ENCODE measurements at regions not wholly inside any gene's neighbourhood (a gene's known extent, or its start where the extent isn't known, plus 50 kb on each side); places are given as distances from the start of the nearest gene placed in this dataset.

DNA sequence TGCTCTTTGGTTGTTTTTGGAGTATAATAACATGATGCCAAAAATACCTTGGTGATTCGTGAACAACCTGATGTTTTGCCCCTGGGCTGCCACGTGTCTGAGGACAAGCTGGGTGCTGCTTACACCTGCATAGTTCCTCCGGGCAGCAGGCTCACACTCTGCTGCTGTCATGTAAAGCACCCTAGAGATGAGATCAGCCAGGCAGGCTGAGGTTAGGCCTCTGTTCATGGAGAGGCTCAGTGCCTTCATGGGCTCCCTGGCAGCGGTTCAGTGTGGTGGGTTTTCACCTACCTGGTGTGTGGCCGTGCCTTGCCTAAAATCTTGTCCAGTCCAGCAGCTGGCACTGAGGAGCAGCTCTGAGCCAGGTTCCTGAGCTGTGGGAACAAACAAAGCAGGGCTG, 60.1 kb upstream of the TAGAP start:
- Histone ChIP-seq H3K9ac (no peak overlapping the region), H3K9me3 (ENCODE audit: low read depth) (no peaks in the 10 kb centered on the region), H2AFZ (replicated peaks) (no peak overlapping the region), H3K36me3 (no peaks in the 10 kb centered on the region), H3K4me2 (no peak overlapping the region), H3K4me1 (peaks cover 5% of the 10 kb centered on the region), H4K20me1 (ENCODE audit: low read depth) (no peaks in the 10 kb centered on the region), H3K79me2 (ENCODE audit: low read depth) (no peaks in the 10 kb centered on the region), H3F3A (ENCODE audit: low read depth) (no peaks in the 10 kb centered on the region), H3K27me3 (no peaks in the 10 kb centered on the region), H3K4me3 (no peak overlapping the region), H3K27ac (no peak overlapping the region)
- no peak for DNase-seq (ENCODE audit: low spot score)
- peaks cover 28% of the 10 kb centered on the region for H3K4me1 Mint-ChIP-seq
- TF ChIP-seq EZH2 (IDR thresholded peaks at IDR 0.05) (no peak), EZH2phosphoT487 (IDR thresholded peaks at IDR 0.05) (no peak)
- TF ChIP-seq, protein P1, sequence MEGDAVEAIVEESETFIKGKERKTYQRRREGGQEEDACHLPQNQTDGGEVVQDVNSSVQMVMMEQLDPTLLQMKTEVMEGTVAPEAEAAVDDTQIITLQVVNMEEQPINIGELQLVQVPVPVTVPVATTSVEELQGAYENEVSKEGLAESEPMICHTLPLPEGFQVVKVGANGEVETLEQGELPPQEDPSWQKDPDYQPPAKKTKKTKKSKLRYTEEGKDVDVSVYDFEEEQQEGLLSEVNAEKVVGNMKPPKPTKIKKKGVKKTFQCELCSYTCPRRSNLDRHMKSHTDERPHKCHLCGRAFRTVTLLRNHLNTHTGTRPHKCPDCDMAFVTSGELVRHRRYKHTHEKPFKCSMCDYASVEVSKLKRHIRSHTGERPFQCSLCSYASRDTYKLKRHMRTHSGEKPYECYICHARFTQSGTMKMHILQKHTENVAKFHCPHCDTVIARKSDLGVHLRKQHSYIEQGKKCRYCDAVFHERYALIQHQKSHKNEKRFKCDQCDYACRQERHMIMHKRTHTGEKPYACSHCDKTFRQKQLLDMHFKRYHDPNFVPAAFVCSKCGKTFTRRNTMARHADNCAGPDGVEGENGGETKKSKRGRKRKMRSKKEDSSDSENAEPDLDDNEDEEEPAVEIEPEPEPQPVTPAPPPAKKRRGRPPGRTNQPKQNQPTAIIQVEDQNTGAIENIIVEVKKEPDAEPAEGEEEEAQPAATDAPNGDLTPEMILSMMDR (IDR thresholded peaks at IDR 0.05): no peak
- H3K36me3 Mint-ChIP-seq: no peaks in the 10 kb centered on the region
- no peaks in the 10 kb centered on the region for H3K9me3 Mint-ChIP-seq
- H3K4me3 Mint-ChIP-seq: no peak overlapping the region
- peaks cover 15% of the 10 kb centered on the region for H3K27me3 Mint-ChIP-seq (ENCODE audit: insufficient read depth, low read depth)
- no peak overlapping the region for H3K27ac Mint-ChIP-seq

DNA sequence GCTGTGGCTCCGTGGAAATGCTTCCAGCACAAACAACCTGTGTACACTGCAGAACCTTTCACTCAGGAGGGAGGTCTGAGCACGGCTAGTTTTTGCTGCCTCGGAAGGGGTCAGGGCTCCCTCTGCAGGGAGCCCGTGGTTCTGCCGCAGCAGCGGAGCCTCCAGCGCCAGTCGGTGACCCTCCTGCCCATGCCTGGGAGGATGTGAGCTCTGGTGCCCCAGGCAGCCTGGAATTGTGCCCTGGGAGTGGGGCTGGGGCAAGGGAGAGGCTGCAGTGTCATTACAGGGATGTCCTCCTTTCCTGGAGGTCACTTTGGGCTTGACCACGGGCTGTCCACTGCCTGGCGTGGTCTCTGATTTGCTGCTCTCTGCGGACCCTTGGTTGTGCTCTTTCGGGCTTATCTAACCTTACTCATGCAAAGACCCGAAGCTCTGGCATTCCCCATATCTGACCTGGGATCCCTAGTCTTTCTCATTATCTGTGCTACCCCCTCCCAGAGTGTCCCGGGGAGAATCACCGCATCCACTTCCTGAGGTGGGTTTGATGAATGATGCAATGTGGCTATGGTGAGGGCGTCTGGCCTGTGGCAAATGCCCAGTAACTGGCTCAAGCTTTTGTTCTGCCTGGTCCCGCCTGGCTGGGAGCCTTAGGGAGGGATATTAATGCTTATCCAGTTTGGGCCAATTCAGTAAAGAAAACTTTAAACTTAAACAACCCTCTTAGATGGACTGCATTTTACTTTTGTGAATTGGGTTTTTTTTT, 59.6 kb upstream of the TAGAP start:
- no peak overlapping the region for H3K27ac Mint-ChIP-seq

DNA sequence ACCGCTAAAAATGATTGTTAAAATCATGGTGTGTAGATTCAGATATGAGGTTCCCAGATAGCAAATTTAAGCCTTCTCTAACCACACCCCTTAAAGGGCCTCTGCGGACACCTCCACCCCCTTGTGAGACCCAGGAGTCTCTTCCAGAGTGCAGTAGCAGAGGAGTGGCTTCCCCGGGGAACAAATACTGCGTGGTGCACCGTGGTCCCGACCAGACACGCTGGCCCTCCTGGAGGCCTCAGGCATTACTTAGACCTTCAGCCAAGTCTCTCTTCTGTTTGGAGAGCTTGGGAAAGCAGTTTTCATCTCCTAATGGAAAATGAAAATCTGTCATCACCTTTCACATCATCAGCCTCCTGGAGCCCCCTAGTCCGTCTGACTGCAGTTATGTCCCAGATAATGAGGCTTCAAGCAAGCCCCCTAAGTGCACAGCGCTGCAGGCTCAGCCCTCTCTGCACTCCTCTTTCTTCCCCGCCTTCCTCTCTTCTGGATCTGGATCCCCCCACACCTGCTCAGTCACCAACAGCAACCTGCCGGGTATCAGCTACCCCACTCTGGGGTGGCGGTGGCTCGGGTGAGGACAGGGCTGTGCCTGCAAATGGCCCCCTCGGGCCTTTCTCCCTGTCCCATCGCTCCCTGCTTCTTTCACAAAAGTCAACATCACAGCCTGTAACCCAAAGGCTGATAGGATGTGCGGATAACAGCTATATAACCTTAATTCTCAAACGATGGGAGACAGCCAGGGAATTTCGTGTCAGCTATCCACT, 58.8 kb upstream of the TAGAP start:
- Histone ChIP-seq H3K9ac (no peak overlapping the region), H3K4me3 (no peak overlapping the region), H3K4me2 (no peak overlapping the region), H3K9me3 (ENCODE audit: low read depth) (no peaks in the 10 kb centered on the region), H3K79me2 (ENCODE audit: low read depth) (no peaks in the 10 kb centered on the region), H3K27ac (no peak overlapping the region), H3K4me1 (peaks cover 5% of the 10 kb centered on the region), H3F3A (ENCODE audit: low read depth) (no peaks in the 10 kb centered on the region), H3K36me3 (no peaks in the 10 kb centered on the region), H4K20me1 (ENCODE audit: low read depth) (no peaks in the 10 kb centered on the region), H2AFZ (replicated peaks) (peak overlapping the region; percentile 34), H3K27me3 (no peaks in the 10 kb centered on the region)
- no peaks in the 10 kb centered on the region for H3K9me3 Mint-ChIP-seq
- H3K36me3 Mint-ChIP-seq: no peaks in the 10 kb centered on the region
- peaks cover 30% of the 10 kb centered on the region for H3K4me1 Mint-ChIP-seq
- H3K4me3 Mint-ChIP-seq: no peak overlapping the region
- DNase-seq (ENCODE audit: low spot score): no peak
- no peak overlapping the region for H3K27ac Mint-ChIP-seq
- no peak for TF ChIP-seq EZH2phosphoT487 (IDR thresholded peaks at IDR 0.05)
- TF ChIP-seq EZH2 (IDR thresholded peaks at IDR 0.05): peak; percentile 46
- H3K27me3 Mint-ChIP-seq (ENCODE audit: insufficient read depth, low read depth): peaks cover 15% of the 10 kb centered on the region

More for the DNA sequence above, 59.6 kb upstream of the TAGAP start:
- Histone ChIP-seq H3K4me3 (no peak overlapping the region), H3K4me1 (peaks cover 5% of the 10 kb centered on the region), H3K4me2 (no peak overlapping the region), H3K79me2 (ENCODE audit: low read depth) (no peaks in the 10 kb centered on the region), H3K27ac (no peak overlapping the region), H3K9ac (no peak overlapping the region), H3K9me3 (ENCODE audit: low read depth) (no peaks in the 10 kb centered on the region), H2AFZ (replicated peaks) (peak overlapping the region; percentile 48), H3K27me3 (no peaks in the 10 kb centered on the region), H4K20me1 (ENCODE audit: low read depth) (no peaks in the 10 kb centered on the region), H3K36me3 (no peaks in the 10 kb centered on the region), H3F3A (ENCODE audit: low read depth) (no peaks in the 10 kb centered on the region)
- DNase-seq (ENCODE audit: low spot score): peak; percentile 83
- Mint-ChIP-seq H3K36me3 (no peaks in the 10 kb centered on the region), H3K4me1 (peaks cover 28% of the 10 kb centered on the region), H3K4me3 (no peak overlapping the region), H3K9me3 (no peaks in the 10 kb centered on the region), H3K27me3 (ENCODE audit: insufficient read depth, low read depth) (peaks cover 15% of the 10 kb centered on the region)
- TF ChIP-seq EZH2 (IDR thresholded peaks at IDR 0.05) (peak; percentile 44), EZH2phosphoT487 (IDR thresholded peaks at IDR 0.05) (no peak)
- TF ChIP-seq, protein P1 (IDR thresholded peaks at IDR 0.05): peak; percentile 88
